ENCODE measurements at regions not wholly inside any gene's neighbourhood (a gene's known extent, or its start where the extent isn't known, plus 50 kb on each side); places are given as distances from the start of the nearest gene placed in this dataset.

DNA sequence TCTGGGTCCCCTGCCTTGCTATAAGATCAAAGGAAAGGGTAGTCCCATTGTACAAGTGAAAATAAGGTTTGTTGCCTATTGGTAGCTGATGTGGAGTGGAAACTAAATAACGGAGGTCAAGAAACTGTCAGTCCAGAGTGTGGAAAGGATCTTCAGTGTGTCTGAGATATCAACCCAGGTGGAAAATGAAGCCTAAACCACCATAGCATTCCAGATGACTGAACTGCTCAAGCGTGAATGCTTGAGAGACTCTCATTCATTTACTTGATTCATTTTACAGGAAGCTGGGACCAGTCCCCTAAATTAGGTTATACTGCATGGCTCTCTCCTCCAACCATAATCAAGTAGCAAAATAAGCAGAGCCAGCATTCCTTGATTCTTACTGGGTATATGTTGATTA is 116.0 kb upstream of the SLC28A3 start:
- no peak overlapping the region for H3K4me3 ChIP-seq (ENCODE audit: low read length)
- no peak overlapping the region for H3K9ac ChIP-seq (ENCODE audit: low read length)

GRCh38 chr9:84460695-84461094 is 120.1 kb upstream of the SLC28A3 start:
- no peaks in the 10 kb centered on the region for H3K4me1 ChIP-seq (ENCODE audit: control insufficient read depth, low read depth, low read length)
- no peak overlapping the region for H3K9ac ChIP-seq (ENCODE audit: low read length)
- no peaks in the 10 kb centered on the region for H3K9me3 ChIP-seq (ENCODE audit: control insufficient read depth, low read depth, low read length)
- H3K27me3 ChIP-seq (ENCODE audit: control insufficient read depth, insufficient read depth, low read length) = no peaks in the 10 kb centered on the region
- H3K27ac ChIP-seq (ENCODE audit: low read length) = no peak overlapping the region
- H3K4me3 ChIP-seq (ENCODE audit: low read length) = no peak overlapping the region
- H3K36me3 ChIP-seq (ENCODE audit: control insufficient read depth, low read depth, low read length) = no peaks in the 10 kb centered on the region

More for the DNA sequence above, 116.0 kb upstream of the SLC28A3 start:
- no peaks in the 10 kb centered on the region for H3K36me3 ChIP-seq (ENCODE audit: control insufficient read depth, low read depth, low read length)
- H3K4me1 ChIP-seq (ENCODE audit: control insufficient read depth, low read depth, low read length) = no peaks in the 10 kb centered on the region
- no peak overlapping the region for H3K27ac ChIP-seq (ENCODE audit: low read length)
- H3K9me3 ChIP-seq (ENCODE audit: control insufficient read depth, low read depth, low read length) = no peaks in the 10 kb centered on the region
- no peaks in the 10 kb centered on the region for H3K27me3 ChIP-seq (ENCODE audit: control insufficient read depth, insufficient read depth, low read length)

GRCh38 chr9:84463272-84463671 is 122.7 kb upstream of the SLC28A3 start:
- Histone ChIP-seq H3K4me3 (ENCODE audit: low read length) (no peak overlapping the region), H3K9ac (ENCODE audit: low read length) (no peak overlapping the region), H3K27ac (ENCODE audit: low read length) (no peak overlapping the region), H3K9me3 (ENCODE audit: control insufficient read depth, low read depth, low read length) (no peaks in the 10 kb centered on the region), H3K36me3 (ENCODE audit: control insufficient read depth, low read depth, low read length) (no peaks in the 10 kb centered on the region), H3K4me1 (ENCODE audit: control insufficient read depth, low read depth, low read length) (no peaks in the 10 kb centered on the region), H3K27me3 (ENCODE audit: control insufficient read depth, insufficient read depth, low read length) (no peaks in the 10 kb centered on the region)

- no peaks in the 10 kb centered on the region for H3K27me3 ChIP-seq (ENCODE audit: control insufficient read depth, insufficient read depth, low read length)
- no peaks in the 10 kb centered on the region for H3K36me3 ChIP-seq (ENCODE audit: control insufficient read depth, low read depth, low read length)
- H3K9me3 ChIP-seq (ENCODE audit: control insufficient read depth, low read depth, low read length) = no peaks in the 10 kb centered on the region
- no peaks in the 10 kb centered on the region for H3K4me1 ChIP-seq (ENCODE audit: control insufficient read depth, low read depth, low read length)
- no peak overlapping the region for H3K9ac ChIP-seq (ENCODE audit: low read length)
- H3K27ac ChIP-seq (ENCODE audit: low read length) = no peak overlapping the region
- H3K4me3 ChIP-seq (ENCODE audit: low read length) = no peak overlapping the region
Observed at GRCh38 chr9:84466580-84467285, 126.2 kb upstream of the SLC28A3 start.

DNA sequence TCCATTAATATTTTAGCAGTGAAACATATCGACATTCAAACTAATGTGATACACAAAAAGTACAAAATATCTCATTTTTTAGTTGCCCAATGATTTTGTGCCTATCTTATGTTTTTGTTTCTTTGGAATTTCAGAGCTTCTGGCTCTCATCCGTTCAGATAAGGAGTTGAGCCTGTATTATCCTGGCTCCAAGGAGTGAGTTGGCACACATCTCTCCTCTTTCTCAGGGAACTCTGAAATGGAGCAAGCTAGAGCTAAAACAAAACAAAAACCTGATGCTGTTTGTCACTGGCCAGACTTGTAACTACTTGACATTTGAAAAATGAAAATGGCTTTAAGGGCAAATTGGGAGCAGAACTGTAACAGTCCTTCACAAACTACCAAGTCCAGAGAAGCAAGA is 131.3 kb upstream of the SLC28A3 start:
- H3K9me3 ChIP-seq (ENCODE audit: control insufficient read depth, low read depth, low read length) = no peaks in the 10 kb centered on the region
- H3K4me3 ChIP-seq (ENCODE audit: low read length) = no peak overlapping the region
- no peak overlapping the region for H3K27ac ChIP-seq (ENCODE audit: low read length)
- no peaks in the 10 kb centered on the region for H3K4me1 ChIP-seq (ENCODE audit: control insufficient read depth, low read depth, low read length)
- H3K27me3 ChIP-seq (ENCODE audit: control insufficient read depth, insufficient read depth, low read length) = no peaks in the 10 kb centered on the region
- H3K9ac ChIP-seq (ENCODE audit: low read length) = no peak overlapping the region
- H3K36me3 ChIP-seq (ENCODE audit: control insufficient read depth, low read depth, low read length) = no peaks in the 10 kb centered on the region

- H3K4me3 ChIP-seq (ENCODE audit: low read length) = no peak overlapping the region
- H3K36me3 ChIP-seq (ENCODE audit: control insufficient read depth, low read depth, low read length) = no peaks in the 10 kb centered on the region
- H3K9ac ChIP-seq (ENCODE audit: low read length) = no peak overlapping the region
- no peak overlapping the region for H3K27ac ChIP-seq (ENCODE audit: low read length)
- H3K4me1 ChIP-seq (ENCODE audit: control insufficient read depth, low read depth, low read length) = no peaks in the 10 kb centered on the region
- H3K9me3 ChIP-seq (ENCODE audit: control insufficient read depth, low read depth, low read length) = no peaks in the 10 kb centered on the region
- H3K27me3 ChIP-seq (ENCODE audit: control insufficient read depth, insufficient read depth, low read length) = no peaks in the 10 kb centered on the region
Observed at GRCh38 chr9:84478996-84479395, 138.4 kb upstream of the SLC28A3 start.

DNA sequence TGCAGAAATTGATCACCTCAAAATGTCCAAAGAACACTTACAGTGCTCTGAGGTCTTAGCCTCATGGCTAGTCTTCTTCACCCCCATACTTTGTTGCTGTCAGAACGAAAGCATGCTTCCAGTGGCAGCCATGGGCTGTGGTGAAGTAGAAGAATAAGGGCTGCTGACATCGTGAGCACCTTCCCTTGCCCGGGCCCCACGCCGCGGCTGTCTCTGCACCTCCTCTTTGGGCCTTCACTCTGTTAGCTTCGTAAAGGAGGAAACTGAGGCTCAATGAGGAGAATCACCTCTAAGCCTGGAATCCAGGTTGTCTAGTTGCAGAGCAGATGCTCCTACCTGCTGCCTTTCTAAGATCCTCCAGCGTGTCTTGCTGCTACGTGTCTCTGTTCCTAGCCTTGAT is 139.5 kb upstream of the SLC28A3 start:
- H3K4me1 ChIP-seq (ENCODE audit: control insufficient read depth, low read depth, low read length) = no peaks in the 10 kb centered on the region
- H3K36me3 ChIP-seq (ENCODE audit: control insufficient read depth, low read depth, low read length) = no peaks in the 10 kb centered on the region
- H3K9me3 ChIP-seq (ENCODE audit: control insufficient read depth, low read depth, low read length) = no peaks in the 10 kb centered on the region
- no peaks in the 10 kb centered on the region for H3K27me3 ChIP-seq (ENCODE audit: control insufficient read depth, insufficient read depth, low read length)
- no peak overlapping the region for H3K4me3 ChIP-seq (ENCODE audit: low read length)
- no peak overlapping the region for H3K9ac ChIP-seq (ENCODE audit: low read length)
- H3K27ac ChIP-seq (ENCODE audit: low read length) = no peak overlapping the region

- H3K36me3 ChIP-seq (ENCODE audit: control insufficient read depth, low read depth, low read length) = no peaks in the 10 kb centered on the region
- H3K27me3 ChIP-seq (ENCODE audit: control insufficient read depth, insufficient read depth, low read length) = no peaks in the 10 kb centered on the region
- no peaks in the 10 kb centered on the region for H3K9me3 ChIP-seq (ENCODE audit: control insufficient read depth, low read depth, low read length)
- no peak overlapping the region for H3K4me3 ChIP-seq (ENCODE audit: low read length)
- H3K27ac ChIP-seq (ENCODE audit: low read length) = no peak overlapping the region
- H3K4me1 ChIP-seq (ENCODE audit: control insufficient read depth, low read depth, low read length) = no peaks in the 10 kb centered on the region
- H3K9ac ChIP-seq (ENCODE audit: low read length) = no peak overlapping the region
Observed at GRCh38 chr9:84481231-84481630, 140.7 kb upstream of the SLC28A3 start.

DNA sequence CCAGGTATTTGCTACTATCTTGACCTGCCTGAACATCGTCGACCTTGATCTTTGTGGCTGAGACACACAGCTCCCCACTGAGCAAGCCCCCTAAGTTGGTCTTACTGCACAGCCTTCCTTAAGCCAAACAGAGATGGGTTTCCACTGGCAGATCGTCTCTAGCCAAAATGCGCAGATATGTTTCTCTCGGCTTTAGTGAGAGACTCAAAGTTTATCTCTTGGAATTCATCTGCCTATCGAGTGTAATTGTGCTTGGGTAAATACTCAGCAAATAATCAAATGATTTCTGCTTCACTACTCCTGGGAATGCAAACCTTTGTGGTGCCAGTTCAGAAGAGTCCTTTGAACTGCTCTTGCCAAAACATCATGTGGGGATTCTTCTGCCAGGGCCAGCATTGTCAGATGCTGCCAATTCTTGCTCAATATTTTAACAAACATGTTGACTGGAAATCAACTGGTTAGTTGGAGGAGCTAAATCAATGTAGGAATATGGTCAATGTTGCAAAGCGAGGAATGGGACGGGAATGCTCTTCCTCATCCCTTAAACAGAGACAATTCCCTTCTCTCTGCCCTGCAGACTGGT is 141.2 kb upstream of the SLC28A3 start:
- Histone ChIP-seq H3K4me3 (ENCODE audit: low read length) (no peak overlapping the region), H3K9me3 (ENCODE audit: control insufficient read depth, low read depth, low read length) (no peaks in the 10 kb centered on the region), H3K27ac (ENCODE audit: low read length) (no peak overlapping the region), H3K36me3 (ENCODE audit: control insufficient read depth, low read depth, low read length) (no peaks in the 10 kb centered on the region), H3K27me3 (ENCODE audit: control insufficient read depth, insufficient read depth, low read length) (no peaks in the 10 kb centered on the region), H3K4me1 (ENCODE audit: control insufficient read depth, low read depth, low read length) (no peaks in the 10 kb centered on the region), H3K9ac (ENCODE audit: low read length) (no peak overlapping the region)

GRCh38 chr9:84482607-84483006 is 142.0 kb upstream of the SLC28A3 start:
- Histone ChIP-seq H3K4me3 (ENCODE audit: low read length) (no peak overlapping the region), H3K4me1 (ENCODE audit: control insufficient read depth, low read depth, low read length) (no peaks in the 10 kb centered on the region), H3K27ac (ENCODE audit: low read length) (no peak overlapping the region), H3K36me3 (ENCODE audit: control insufficient read depth, low read depth, low read length) (no peaks in the 10 kb centered on the region), H3K9me3 (ENCODE audit: control insufficient read depth, low read depth, low read length) (no peaks in the 10 kb centered on the region), H3K9ac (ENCODE audit: low read length) (no peak overlapping the region), H3K27me3 (ENCODE audit: control insufficient read depth, insufficient read depth, low read length) (no peaks in the 10 kb centered on the region)

- Histone ChIP-seq H3K27me3 (ENCODE audit: control insufficient read depth, insufficient read depth, low read length) (no peaks in the 10 kb centered on the region), H3K4me3 (ENCODE audit: low read length) (no peak overlapping the region), H3K4me1 (ENCODE audit: control insufficient read depth, low read depth, low read length) (no peaks in the 10 kb centered on the region), H3K9me3 (ENCODE audit: control insufficient read depth, low read depth, low read length) (no peaks in the 10 kb centered on the region), H3K27ac (ENCODE audit: low read length) (no peak overlapping the region), H3K36me3 (ENCODE audit: control insufficient read depth, low read depth, low read length) (no peaks in the 10 kb centered on the region), H3K9ac (ENCODE audit: low read length) (no peak overlapping the region)
Observed at GRCh38 chr9:84484172-84484571, 143.6 kb upstream of the SLC28A3 start.

DNA sequence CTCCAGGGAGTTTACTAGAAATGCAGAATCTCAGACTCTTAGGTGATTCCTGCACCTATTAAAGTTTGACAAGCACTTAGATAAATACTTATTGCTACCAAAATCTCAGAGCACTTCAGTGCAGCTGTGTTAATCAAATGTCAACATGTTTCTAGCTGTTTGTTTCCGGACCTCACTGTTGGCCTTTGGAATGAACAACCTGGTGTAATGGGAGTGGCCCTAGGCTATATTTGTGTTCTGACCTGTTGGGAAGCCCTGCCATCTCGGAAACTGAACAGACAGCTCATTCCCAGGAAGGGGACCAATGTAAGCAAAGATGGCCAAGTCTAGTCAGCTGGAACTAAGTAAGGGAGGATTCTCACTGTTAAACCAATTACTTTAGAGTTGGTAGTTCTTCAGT is 145.0 kb upstream of the SLC28A3 start:
- H3K9me3 ChIP-seq (ENCODE audit: control insufficient read depth, low read depth, low read length) = no peaks in the 10 kb centered on the region
- H3K27me3 ChIP-seq (ENCODE audit: control insufficient read depth, insufficient read depth, low read length) = no peaks in the 10 kb centered on the region
- no peak overlapping the region for H3K27ac ChIP-seq (ENCODE audit: low read length)
- H3K4me1 ChIP-seq (ENCODE audit: control insufficient read depth, low read depth, low read length) = no peaks in the 10 kb centered on the region
- no peaks in the 10 kb centered on the region for H3K36me3 ChIP-seq (ENCODE audit: control insufficient read depth, low read depth, low read length)
- H3K4me3 ChIP-seq (ENCODE audit: low read length) = no peak overlapping the region
- no peak overlapping the region for H3K9ac ChIP-seq (ENCODE audit: low read length)

Measured in iPS-18a (cell line).